Gastrocnemius medialis (tissue), 4 donors: ENCODE measurements at regions not wholly inside any gene's neighbourhood (a gene's known extent, or its start where the extent isn't known, plus 50 kb on each side); places are given as distances from the start of the nearest gene placed in this dataset.

Experiments
- ATAC-seq, 2 donors: fragments of 150-250 bp; one replicate each; pipeline ENCODE4 v1.9.1; 2016
- DNase-seq, 2 donors: peaks; one replicate each; pipeline ENCODE4 v3.0.0-alpha.2; 2019
- H3K27ac ChIP-seq, 4 donors: fragments of 200-600 bp; sonication (generic); 1 replicate in 1 of 4; 2 replicates in 3 of 4; pipeline ENCODE4 v1.5.1; 2016 to 2018; ENCODE audit warnings: mild to moderate bottlenecking in 2 of 4, moderate library complexity in 1 of 4
- H3K27me3 ChIP-seq, 3 donors: fragments of 200-600 bp; sonication (generic) in 2 of 3; 1 replicate in 1 of 3; 2 replicates in 2 of 3; pipeline versions ENCODE4 v1.5.1 to v1.6.0; 2016 to 2019; ENCODE audit warnings: mild to moderate bottlenecking in 1 of 3, moderate library complexity in 1 of 3
- H3K36me3 ChIP-seq, 2 donors: fragments of 200-600 bp; sonication (generic) in 1 of 2; one replicate each; pipeline ENCODE4 v1.5.1; 2017 to 2018
- H3K4me1 ChIP-seq, 2 donors: fragments of 200-600 bp; sonication (generic) in 1 of 2; one replicate each; pipeline ENCODE4 v1.5.1; 2016 to 2017; ENCODE audit warnings: mild to moderate bottlenecking in 2 of 2
- H3K4me3 ChIP-seq, 4 donors: fragments of 200-600 bp; sonication (generic) in 3 of 4; 1 replicate in 1 of 4; 2 replicates in 3 of 4; pipeline ENCODE4 v1.5.1; 2016 to 2019; ENCODE audit warnings: mild to moderate bottlenecking in 2 of 4
- H3K9me3 ChIP-seq, 3 donors: fragments of 200-600 bp; sonication (generic) in 2 of 3; 1 replicate in 1 of 3; 2 replicates in 2 of 3; pipeline ENCODE4 v1.5.1; 2016 to 2019
- POLR2A ChIP-seq, 2 donors: fragments of 450-650 bp; IDR thresholded peaks; one replicate each; pipeline ENCODE4 v1.6.1; 2017; ENCODE audit warnings: antibody characterized with exemption in 2 of 2, mild to moderate bottlenecking in 2 of 2, moderate library complexity in 2 of 2
- in situ Hi-C, 4 donors: fragments of 200-750 bp; cut with MboI; loops; one replicate each; pipeline versions ENCODE4 v1.15.0 to v1.8.0; 2017; ENCODE audit warnings: low sequenced_read_pairs in 4 of 4
- intact Hi-C: fragments of 100-400 bp; cut with DNase I; formaldehyde crosslinking; loops from one replicate; pipeline ENCODE4 v1.15.1; 2023; ENCODE audit warnings: low total_unique reads
- TF ChIP-seq, protein P1 (sequence below), 5 experiments: fragments of 450-650 bp in 3 of 5; fragments of 200-600 bp in 2 of 5; sonication (generic) in 2 of 5; IDR thresholded peaks in 4 of 5; conservative IDR thresholded peaks in 1 of 5; 1 replicate in 4 of 5; 2 replicates in 1 of 5; pipeline ENCODE4 v1.5.1; 2016 to 2019; ENCODE audit warnings: antibody characterized with exemption in 5 of 5, mild to moderate bottlenecking in 3 of 5, moderate library complexity in 3 of 5

DNA sequence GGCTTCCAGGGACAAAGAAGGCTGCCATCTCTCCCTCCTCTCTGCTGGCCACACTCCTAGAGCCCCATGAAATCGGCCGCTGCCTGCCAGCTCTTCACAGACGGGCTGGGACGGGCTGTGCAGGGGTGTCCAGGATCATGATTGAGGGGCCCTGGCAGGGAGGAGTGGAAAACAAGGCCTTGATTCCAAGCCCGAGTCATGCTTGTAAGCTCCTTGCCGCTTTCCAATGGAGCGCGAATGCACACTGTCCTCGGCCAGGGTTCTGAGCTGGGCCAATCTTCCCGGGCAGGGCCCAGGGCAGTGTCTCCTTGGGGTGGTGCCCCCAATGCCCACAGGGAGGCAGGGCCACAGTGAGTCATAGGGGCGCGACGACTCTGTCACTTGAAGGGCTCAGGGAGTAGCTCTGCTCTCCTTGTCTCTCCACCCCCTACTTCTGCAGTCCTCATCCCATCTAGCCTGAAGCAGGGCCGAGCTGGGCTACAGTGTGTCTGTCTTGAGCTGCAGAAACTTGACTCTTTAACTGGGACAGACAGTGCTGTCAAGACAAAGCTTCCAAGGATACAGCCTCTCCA lies 186.2 kb upstream of the SVIL start:
- ATAC-seq (peak; percentile 88 to 93), DNase-seq (peak; percentile 49 to 80)
- Histone ChIP-seq H3K27ac (peak overlapping the region; percentile 83 to 96 (median 92)), H3K36me3 (no peaks in the 10 kb centered on the region), H3K4me1 (peaks cover 20 to 23% of the 10 kb centered on the region in 2 donors), H3K4me3 (peak overlapping the region; percentile 42 to 49 (median 47)), H3K27me3 (no peaks in the 10 kb centered on the region), H3K9me3 (no peaks in the 10 kb centered on the region)
- intact Hi-C loops = no loop called here
- in situ Hi-C loops = no loop called here
- TF ChIP-seq POLR2A (IDR thresholded peaks at IDR 0.05) = peak; percentile 39 to 46
- TF ChIP-seq, protein P1, sequence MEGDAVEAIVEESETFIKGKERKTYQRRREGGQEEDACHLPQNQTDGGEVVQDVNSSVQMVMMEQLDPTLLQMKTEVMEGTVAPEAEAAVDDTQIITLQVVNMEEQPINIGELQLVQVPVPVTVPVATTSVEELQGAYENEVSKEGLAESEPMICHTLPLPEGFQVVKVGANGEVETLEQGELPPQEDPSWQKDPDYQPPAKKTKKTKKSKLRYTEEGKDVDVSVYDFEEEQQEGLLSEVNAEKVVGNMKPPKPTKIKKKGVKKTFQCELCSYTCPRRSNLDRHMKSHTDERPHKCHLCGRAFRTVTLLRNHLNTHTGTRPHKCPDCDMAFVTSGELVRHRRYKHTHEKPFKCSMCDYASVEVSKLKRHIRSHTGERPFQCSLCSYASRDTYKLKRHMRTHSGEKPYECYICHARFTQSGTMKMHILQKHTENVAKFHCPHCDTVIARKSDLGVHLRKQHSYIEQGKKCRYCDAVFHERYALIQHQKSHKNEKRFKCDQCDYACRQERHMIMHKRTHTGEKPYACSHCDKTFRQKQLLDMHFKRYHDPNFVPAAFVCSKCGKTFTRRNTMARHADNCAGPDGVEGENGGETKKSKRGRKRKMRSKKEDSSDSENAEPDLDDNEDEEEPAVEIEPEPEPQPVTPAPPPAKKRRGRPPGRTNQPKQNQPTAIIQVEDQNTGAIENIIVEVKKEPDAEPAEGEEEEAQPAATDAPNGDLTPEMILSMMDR (IDR thresholded peaks at IDR 0.05 in 4 of 5, conservative IDR thresholded peaks at IDR 0.05 in 1 of 5) = peak in 1 of 5 experiments; percentile 15

DNA sequence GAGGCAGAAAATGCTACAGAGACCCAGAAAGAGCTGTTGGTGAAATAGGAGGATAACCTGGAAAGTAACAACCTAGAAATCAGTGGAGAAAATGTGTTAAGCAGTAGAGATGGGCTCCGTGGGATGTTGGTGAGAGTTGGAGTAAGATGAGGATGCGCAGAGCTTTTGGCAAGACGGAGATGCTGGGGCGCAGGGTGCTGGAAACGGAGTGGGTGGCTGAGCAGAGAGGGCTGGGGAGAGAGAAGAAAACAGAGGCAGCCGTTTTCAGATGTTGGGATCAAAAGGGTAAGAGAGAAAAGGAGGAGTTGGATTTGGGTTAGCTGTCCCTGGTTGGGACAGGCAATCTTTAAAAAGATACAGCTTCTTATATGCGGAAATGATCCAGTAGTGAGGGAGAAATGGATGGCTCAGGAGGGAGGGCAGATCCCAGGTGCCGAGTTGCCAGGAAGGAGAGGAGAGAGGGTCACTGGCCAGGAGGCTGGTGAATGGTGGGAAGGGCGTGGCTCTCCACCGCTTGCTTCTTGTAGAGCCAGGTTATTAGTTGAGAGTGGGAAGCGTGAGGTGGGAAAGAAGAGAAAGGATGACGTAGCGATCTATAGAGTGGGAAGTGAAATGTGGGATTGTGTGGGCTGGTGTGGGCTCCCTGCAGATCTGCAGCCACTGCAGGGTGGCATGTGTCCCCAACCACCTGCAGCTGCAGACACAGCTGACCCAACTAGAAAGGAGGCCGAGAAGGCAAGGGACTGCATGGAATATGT lies 182.2 kb upstream of the SVIL start:
- no peak for TF ChIP-seq POLR2A (IDR thresholded peaks at IDR 0.05)
- TF ChIP-seq, protein P1 (IDR thresholded peaks at IDR 0.05 in 4 of 5, conservative IDR thresholded peaks at IDR 0.05 in 1 of 5) = no peak
- in situ Hi-C loops (no loop called here), intact Hi-C loops (no loop called here)
- H3K4me3 ChIP-seq = no peak overlapping the region
- H3K36me3 ChIP-seq = no peaks in the 10 kb centered on the region
- no peak for DNase-seq
- no peaks in the 10 kb centered on the region for H3K9me3 ChIP-seq
- no peak for ATAC-seq
- H3K4me1 ChIP-seq = peaks cover 29 to 32% of the 10 kb centered on the region in 2 donors
- no peaks in the 10 kb centered on the region for H3K27me3 ChIP-seq
- H3K27ac ChIP-seq = peak overlapping the region in 1 of 4 donors; percentile 35

DNA sequence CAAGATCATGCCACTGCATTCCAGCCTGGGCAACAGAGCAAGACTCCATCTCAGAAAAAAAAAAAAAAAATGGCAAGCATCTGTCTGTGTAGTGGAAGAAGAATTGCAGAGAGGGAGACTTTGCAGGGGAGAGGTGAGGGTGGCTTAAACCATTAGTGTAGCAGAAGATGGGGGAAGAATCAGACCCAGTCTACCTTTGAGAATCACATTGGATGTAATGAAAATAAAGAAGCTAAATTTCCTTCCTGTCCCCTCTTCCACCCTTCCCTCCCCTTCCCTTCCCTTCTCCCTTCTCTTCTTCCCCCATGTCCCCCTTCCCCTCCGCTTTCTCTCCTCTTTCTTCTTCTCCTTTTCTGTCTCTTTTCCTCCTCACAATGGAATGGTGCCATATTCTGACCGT lies 180.8 kb upstream of the SVIL start:
- Histone ChIP-seq H3K27me3 (no peaks in the 10 kb centered on the region), H3K4me1 (peaks cover 29 to 34% of the 10 kb centered on the region in 2 donors), H3K9me3 (no peaks in the 10 kb centered on the region), H3K36me3 (no peaks in the 10 kb centered on the region), H3K27ac (peak overlapping the region in 1 of 4 donors; percentile 8), H3K4me3 (no peak overlapping the region)
- DNase-seq = no peak
- no peak for TF ChIP-seq POLR2A (IDR thresholded peaks at IDR 0.05)
- TF ChIP-seq, protein P1 (IDR thresholded peaks at IDR 0.05 in 4 of 5, conservative IDR thresholded peaks at IDR 0.05 in 1 of 5) = no peak
- ATAC-seq = no peak
- in situ Hi-C loops = no loop called here
- intact Hi-C loops = no loop called here

DNA sequence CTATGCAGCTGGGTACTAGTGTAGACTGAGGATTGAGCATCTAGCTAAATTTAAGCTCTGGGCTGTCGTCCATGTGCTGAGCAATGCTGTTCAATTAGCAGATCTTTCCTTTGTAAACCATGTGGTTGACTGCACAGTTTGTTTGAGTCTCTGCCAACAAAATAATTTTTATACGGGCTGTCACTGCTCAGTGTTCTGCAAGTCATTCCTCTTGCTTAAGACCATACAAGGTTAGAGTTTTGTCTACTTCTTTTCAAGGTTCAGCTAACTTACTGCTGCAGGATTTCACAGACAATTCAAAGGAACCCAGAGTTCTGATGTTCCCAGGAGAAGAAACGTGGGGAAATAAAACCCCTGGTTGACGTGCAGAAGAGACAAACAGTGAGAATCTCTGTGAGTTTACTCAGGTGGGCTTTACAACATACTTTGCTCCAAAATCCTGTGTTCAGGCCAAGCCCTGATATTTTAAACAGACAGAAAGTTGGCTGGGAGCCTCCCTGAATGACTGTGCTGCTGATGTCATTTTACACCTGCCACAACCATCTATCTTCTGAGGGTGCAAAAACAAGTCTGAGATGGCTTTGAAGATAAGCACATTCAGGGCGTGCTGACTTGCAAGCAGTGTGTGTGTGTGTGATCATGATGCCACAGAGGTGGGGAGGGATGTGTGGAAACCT lies 177.1 kb upstream of the SVIL start:
- TF ChIP-seq, protein P1 (IDR thresholded peaks at IDR 0.05 in 4 of 5, conservative IDR thresholded peaks at IDR 0.05 in 1 of 5) = peak in 1 of 5 experiments; percentile 5
- TF ChIP-seq POLR2A (IDR thresholded peaks at IDR 0.05) = no peak
- in situ Hi-C loops = no loop called here
- peak overlapping the region in 2 of 4 donors; percentile 1 to 20 for H3K4me3 ChIP-seq

More for the DNA sequence above, 177.1 kb upstream of the SVIL start:
- Histone ChIP-seq H3K27ac (peak overlapping the region; percentile 90 to 92 (median 90)), H3K27me3 (no peaks in the 10 kb centered on the region), H3K4me1 (peaks cover 43 to 52% of the 10 kb centered on the region in 2 donors), H3K9me3 (no peaks in the 10 kb centered on the region), H3K36me3 (no peaks in the 10 kb centered on the region)
- intact Hi-C loops = loop anchor here (2.0 kb wide), 1 partner anchor 157 kb away; no protein-coding TSS in a partner anchor
- ATAC-seq (peak; percentile 88 to 94), DNase-seq (peak; percentile 72 to 89)
